HPDE6-E6E7 (cell line): ENCODE measurements at regions not wholly inside any gene's neighbourhood (a gene's known extent, or its start where the extent isn't known, plus 50 kb on each side); places are given as distances from the start of the nearest gene placed in this dataset.

Source experiments
- DNase-seq: peaks from one replicate; pipeline ENCODE4 v3.0.0; 2011; ENCODE audit warnings: missing footprints; ENCODE audit errors: extremely low spot score

DNA sequence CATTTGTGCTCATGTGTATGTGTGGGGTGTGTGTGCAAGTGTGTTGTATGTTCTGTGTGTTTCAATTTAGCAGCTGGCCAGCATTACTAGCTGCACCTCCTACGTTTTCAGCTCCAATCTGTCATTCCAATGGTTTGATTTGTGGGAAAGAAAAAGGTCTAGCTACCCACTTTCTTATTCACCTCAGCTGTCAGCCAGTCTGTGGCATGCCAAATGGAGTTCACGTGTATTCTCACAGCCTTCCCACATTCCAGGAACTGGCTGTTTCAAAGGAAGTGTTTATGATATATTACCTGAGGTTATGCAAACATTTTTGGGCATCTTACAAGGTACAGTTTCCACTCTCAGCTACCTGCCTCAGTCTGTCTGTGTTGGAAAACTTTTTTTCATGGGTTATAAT is 220.2 kb upstream of the CPNE8 start:
- DNase-seq: no peak

- no peak for DNase-seq
Observed at GRCh38 chr12:39124768-39125167, 219.4 kb upstream of the CPNE8 start.

- no peak for DNase-seq
Observed at GRCh38 chr12:39123580-39124253, 218.3 kb upstream of the CPNE8 start.

GRCh38 chr12:39122562-39123204 is 217.3 kb upstream of the CPNE8 start:
- DNase-seq: no peak

DNA sequence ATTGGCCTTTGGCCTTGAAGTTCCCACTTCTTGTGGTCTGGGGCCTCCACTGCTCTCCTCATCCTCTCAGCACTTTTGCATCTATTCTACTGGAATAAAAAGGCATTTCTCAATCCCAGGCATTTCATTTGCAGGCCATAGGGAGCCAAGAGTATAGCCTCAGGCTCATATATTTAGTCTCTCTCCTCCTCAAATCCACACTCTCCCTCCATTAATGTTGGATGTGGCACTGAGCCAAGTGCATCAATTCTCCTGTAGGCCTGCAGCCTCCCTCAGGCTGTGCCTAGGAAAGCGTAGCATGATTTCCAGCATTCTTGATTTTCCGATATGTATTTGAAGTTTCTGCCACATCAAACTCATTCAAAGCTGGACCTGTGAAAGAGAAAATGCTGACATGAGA is 211.5 kb upstream of the CPNE8 start:
- DNase-seq: no peak

DNA sequence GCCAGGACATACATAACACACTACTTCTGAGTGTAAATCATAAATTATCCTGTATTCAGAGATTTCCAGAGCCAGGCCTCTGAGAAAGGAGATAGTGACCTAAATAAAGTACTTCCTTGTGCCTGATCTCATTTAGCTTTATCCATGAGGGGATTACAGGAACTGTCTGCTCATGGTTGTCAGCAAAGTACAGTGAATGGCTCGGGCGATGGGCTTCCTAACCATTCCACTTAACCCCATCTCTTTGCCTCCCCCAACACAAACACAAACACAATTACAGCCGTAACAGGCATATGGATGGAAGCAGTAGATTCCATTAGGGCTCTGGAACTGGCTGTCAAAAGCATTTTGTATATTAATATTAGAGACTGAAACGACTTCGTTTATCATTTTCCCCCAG is 206.7 kb upstream of the CPNE8 start:
- no peak for DNase-seq

- DNase-seq: no peak
Observed at GRCh38 chr12:39105111-39105510, 199.7 kb upstream of the CPNE8 start.

- DNase-seq: peak; percentile 73
Observed at GRCh38 chr12:39103552-39104165, 198.3 kb upstream of the CPNE8 start.

- DNase-seq: peak; percentile 29
Observed at GRCh38 chr12:39102474-39103209, 197.3 kb upstream of the CPNE8 start.

DNA sequence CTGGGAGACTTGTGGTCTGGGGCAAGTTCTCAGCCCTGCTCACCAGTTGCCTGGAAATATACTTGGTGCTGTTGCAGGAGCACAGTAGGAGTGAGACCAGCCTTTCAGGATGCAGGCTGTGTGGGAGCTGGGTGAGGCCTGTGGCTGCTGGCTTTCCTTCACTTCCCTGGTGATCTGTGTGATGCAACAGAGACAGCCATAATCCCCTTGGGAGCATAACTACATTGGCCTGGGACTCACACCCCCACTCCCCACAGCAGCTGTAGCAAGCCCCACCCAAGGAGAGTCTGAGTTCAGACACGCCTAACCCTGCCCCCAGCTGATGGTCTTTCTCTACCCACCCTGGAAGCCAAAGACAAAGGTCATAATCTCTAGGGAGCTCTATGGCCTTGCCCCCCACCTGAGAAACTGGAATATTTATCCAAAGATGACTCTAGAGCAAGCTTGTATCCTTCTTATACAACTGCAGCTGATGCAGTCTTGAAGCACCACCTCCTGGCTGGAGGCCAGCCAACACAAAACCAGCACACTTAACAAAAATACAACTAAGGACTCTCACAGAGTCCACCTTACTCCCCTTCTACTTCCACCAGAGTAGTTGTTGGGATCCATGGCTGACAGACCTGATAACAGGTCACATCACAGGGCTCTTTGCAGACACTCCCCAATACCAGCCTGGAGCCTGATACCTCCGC is 190.4 kb upstream of the CPNE8 start:
- no peak for DNase-seq

- DNase-seq: no peak
Observed at GRCh38 chr12:39081910-39082309, 176.5 kb upstream of the CPNE8 start.

DNA sequence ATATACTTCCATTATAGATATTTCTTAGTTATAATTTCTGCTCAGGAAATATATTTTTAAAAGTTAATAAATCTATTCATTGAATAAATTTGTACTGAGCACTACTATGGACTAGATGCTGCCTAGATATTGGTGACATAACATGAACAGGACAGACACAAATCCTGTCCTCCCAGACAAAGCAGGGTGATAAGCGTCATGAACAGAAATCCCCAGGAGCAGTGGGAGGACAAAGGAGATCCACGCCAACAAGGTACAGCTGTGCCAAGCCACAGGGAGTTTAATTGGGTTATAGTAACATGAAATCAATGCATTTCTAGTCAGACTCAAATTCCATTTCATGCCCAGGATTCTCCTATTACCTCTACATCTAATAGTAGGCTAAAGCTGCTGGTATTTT is 171.8 kb upstream of the CPNE8 start:
- DNase-seq: no peak

DNA sequence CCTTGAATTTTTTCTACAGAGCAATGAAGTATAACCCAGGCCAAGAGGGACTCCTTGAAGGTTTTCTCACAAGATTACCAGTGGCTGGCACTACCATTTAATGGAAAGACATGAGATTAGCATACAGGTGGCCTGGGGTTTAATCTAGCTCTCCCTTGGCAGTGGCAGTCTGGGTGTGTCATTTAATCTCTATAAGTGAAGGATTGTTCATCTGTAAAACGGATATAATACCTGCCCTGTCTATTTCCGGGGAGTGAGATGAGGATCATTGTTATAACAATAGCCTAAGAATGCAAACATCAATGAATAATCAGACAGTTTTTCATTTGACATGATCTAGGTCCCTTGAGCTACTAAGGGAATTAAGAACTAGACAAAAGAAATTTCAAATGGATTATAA is 168.7 kb upstream of the CPNE8 start:
- no peak for DNase-seq

GRCh38 chr12:39072658-39073057 is 167.3 kb upstream of the CPNE8 start:
- no peak for DNase-seq

GRCh38 chr12:39071611-39072010 is 166.2 kb upstream of the CPNE8 start:
- DNase-seq: no peak

GRCh38 chr12:39070775-39071174 is 165.4 kb upstream of the CPNE8 start:
- DNase-seq: no peak

GRCh38 chr12:39065455-39065854 is 160.1 kb upstream of the CPNE8 start:
- no peak for DNase-seq

GRCh38 chr12:39064708-39065107 is 159.3 kb upstream of the CPNE8 start:
- no peak for DNase-seq

DNA sequence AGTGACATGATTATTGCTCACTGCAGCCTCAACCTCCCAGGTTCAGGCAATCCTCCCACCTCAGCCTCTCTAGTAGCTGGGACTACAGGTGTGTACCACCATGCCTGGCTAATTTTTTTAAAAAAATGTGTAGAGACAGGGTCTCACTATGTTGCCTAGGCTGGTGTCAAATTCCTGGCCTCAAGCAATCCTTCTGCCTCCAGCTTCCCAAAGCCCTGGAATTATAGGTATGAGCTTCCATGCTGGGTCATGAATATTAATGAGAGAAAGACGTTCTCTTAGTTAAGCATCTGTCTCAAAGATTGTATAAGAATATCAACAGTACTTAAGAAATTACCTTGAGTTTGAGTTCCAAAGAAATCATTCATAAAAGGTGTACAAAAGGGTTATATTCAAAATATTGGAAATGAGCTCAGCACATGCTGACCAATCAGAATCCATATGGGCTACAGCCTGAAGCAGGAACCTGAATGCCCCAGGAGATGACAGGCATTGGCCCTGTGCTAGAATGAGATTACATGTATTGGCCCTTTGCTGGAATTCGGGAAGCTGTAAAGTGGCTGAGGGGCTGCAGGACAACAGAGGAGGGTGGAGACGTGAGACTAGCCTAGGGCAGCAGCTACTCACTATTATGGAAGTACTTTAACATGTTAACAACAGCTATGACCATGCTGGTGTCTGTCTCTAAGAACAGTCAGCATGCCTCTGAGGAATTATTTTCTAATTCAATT is 157.0 kb upstream of the CPNE8 start:
- no peak for DNase-seq

- no peak for DNase-seq
Observed at GRCh38 chr12:39061576-39061975, 156.2 kb upstream of the CPNE8 start.

- DNase-seq: no peak
Observed at GRCh38 chr12:39048395-39048794, 143.0 kb upstream of the CPNE8 start.
